ENCODE measurements at regions not wholly inside any gene's neighbourhood (a gene's known extent, or its start where the extent isn't known, plus 50 kb on each side); places are given as distances from the start of the nearest gene placed in this dataset.
A peak's percentile ranks its signal among the peaks of the same experiment; 100 is the strongest.

DNA sequence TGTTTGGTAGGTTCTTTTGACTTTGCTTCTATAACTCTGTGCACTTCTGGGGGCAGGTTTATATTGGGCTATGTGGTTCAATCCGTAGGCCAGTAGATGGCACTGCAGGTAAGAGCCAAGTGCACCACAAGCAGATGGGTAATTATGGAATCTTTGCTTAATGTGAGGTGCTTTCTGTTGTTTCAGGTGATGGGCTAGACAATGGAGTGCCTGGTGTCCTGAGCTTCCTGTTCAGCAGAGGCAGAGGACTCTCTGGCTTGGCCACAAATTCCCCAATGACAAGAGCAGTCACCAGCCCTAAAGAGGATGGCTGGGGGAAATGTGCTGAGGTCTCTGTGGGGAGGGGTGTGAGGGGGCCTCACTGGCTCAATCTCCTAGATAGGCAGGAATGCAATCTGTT, 455.0 kb downstream of the CCSER2 start:
- TF ChIP-seq, protein P1, sequence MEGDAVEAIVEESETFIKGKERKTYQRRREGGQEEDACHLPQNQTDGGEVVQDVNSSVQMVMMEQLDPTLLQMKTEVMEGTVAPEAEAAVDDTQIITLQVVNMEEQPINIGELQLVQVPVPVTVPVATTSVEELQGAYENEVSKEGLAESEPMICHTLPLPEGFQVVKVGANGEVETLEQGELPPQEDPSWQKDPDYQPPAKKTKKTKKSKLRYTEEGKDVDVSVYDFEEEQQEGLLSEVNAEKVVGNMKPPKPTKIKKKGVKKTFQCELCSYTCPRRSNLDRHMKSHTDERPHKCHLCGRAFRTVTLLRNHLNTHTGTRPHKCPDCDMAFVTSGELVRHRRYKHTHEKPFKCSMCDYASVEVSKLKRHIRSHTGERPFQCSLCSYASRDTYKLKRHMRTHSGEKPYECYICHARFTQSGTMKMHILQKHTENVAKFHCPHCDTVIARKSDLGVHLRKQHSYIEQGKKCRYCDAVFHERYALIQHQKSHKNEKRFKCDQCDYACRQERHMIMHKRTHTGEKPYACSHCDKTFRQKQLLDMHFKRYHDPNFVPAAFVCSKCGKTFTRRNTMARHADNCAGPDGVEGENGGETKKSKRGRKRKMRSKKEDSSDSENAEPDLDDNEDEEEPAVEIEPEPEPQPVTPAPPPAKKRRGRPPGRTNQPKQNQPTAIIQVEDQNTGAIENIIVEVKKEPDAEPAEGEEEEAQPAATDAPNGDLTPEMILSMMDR (IDR thresholded peaks at IDR 0.05; ENCODE audit: extremely low read depth, missing control alignments), result peak; percentile 62
- peak; percentile 21 for DNase-seq (ENCODE audit: low spot score)

DNA sequence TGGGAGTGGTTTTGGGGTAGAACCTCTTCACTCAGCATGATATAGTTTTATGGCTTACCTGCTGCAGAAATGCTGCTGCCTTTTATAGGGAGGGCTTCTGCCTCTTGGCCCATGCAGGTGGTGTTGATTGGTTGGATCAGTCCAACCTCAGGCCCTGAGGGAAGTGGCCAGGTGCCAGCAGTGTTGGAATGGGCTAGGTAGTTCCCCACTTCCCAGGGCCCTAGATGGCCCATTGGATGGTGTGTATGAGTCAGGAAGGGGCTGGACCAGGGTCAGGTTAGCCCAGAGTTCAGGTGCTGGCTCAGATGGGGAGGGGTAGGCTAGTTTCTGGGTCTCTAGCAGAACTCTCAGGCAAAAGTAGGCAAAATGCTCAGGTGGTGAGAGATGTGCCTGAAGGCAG, 455.5 kb downstream of the CCSER2 start:
- TF ChIP-seq, protein P1 (IDR thresholded peaks at IDR 0.05; ENCODE audit: extremely low read depth, missing control alignments), result no peak
- no peak for DNase-seq (ENCODE audit: low spot score)

DNA sequence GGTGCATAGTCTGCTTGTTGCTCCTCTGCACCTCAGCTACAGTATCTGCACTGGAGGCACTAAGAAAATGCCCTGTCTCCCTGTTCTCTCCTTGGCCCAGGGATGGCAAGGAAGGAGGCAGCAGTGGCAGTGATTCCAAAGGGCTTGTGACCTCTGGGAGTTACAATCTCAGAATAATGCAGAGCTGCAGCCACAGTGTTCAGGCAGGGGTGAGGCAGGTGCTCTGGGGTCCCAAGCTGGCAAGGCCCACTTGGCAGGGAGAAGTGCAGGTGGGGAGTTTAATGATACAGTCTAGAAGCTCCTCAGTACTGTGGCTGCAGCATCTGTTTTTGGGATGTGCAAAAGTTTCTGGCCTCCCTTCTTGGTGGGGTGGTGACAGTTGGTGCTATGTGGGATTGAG, 456.4 kb downstream of the CCSER2 start:
- no peak for DNase-seq (ENCODE audit: low spot score)
- TF ChIP-seq, protein P1 (IDR thresholded peaks at IDR 0.05; ENCODE audit: extremely low read depth, missing control alignments), result no peak

DNA sequence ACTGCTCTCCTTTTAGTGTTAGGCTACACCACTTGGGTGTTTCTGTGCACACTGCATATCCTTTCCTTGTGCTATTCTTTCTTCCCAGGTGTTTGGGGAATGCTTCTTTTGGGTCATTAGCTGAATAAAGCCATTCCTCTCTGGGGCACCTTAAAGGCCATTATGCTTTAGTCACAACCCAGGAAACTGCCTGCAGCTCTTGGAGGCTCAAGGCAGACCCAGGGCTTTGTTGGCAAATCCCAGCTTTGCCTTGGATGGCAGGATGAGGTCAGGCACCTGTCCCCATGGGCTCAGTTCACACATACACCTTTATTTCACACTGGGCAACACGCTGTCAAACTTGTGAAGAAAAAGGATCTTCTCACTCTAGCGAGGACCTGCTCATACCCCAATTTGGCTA, 460.6 kb downstream of the CCSER2 start:
- DNase-seq (ENCODE audit: low spot score), result no peak
- TF ChIP-seq, protein P1 (IDR thresholded peaks at IDR 0.05; ENCODE audit: extremely low read depth, missing control alignments), result no peak

DNA sequence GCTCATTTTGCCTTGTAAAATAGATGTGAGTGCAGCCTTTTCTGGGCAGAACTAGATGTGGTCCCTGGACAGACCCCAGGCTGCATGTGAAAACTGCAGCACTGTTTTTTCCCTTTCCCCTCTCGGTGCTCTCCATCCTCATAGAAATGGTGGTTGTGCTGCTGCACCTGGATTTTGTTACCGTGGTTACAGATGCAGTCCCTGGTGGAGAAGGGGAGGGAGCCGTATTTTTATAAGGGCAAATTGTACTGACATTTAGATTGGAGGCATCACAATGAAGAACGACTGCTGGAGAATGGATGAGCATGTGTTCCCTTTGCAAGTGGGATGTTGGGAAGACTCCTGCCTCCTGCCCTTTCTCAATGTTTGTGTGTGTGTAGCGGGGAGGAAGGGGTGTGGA, 469.9 kb downstream of the CCSER2 start:
- DNase-seq (ENCODE audit: low spot score), result no peak
- TF ChIP-seq, protein P1 (IDR thresholded peaks at IDR 0.05; ENCODE audit: extremely low read depth, missing control alignments), result no peak

DNA sequence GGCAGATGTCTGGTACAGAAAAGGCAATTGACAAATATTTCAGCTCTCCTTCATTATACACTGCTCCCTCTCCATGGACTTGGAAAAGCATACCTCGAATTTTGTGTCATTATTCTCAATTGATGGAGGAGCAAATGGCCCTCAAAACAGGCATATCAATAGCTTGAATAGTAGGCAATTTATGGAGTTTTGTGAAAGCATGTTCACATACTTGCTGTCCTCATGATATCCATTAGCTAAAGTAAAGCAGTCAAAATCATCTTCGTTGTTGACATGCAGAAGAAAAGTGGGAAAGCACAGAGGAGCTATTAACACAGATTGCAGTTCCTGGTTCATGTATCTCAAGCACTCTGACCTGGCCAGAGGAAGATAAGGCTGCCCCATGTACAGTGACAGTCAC, 472.8 kb downstream of the CCSER2 start:
- TF ChIP-seq, protein P1 (IDR thresholded peaks at IDR 0.05; ENCODE audit: extremely low read depth, missing control alignments), result no peak
- no peak for DNase-seq (ENCODE audit: low spot score)

DNA sequence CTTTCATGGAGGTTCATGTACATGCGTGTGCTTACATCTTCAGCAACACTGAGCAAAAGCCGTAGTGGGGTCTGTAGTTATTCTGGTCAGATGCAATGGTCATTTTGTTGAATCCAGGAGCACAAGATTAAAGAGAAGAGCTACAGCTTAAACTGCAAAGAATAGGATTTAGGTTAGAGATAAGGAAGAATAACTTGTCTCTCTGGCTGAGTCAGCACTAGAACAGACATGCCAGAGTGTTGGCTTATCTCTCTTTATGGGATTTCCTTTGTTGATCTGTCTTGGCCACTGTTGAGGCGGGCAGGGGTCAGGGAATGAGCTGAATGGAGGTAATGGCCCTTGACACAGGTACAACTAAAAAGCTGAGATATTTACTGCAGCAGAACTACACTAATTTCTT, 473.5 kb downstream of the CCSER2 start:
- no peak for DNase-seq (ENCODE audit: low spot score)
- TF ChIP-seq, protein P1 (IDR thresholded peaks at IDR 0.05; ENCODE audit: extremely low read depth, missing control alignments), result no peak

Measured in GM20000 (cell line).